ENCODE measurements at regions not wholly inside any gene's neighbourhood (a gene's known extent, or its start where the extent isn't known, plus 50 kb on each side); places are given as distances from the start of the nearest gene placed in this dataset.

DNA sequence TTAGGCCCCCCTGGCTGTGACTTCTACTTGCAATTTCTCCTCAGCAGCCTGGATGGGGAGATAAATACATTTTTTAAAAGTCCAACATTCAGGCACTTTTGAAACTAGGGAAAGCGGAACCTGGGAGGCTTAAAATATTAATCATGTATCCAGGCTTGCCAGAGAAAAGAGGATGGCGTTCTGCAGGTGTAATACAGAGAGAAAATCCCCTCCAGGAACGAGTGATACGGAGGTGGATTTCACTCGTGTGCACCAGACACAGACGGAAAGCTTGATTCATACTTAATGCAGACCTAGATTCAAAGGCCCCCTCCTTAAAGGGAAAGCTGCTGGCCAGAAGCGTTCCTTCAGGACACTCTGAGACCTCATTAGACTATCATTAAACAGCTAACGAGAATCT, 354.0 kb upstream of the BOD1L1 start:
- Histone ChIP-seq H3K23ac (ENCODE audit: insufficient read length) (no peak overlapping the region), H3K9ac (replicated peaks in 1 of 4; ENCODE audit: extremely low read depth in 1 of 4, low read depth in 3 of 4, low read length in 3 of 4) (no peak overlapping the region), H3K14ac (ENCODE audit: insufficient read length) (no peak overlapping the region), H4K91ac (replicated peaks; ENCODE audit: insufficient read length, low read length) (no peak overlapping the region), H3K27ac (ENCODE audit: low read depth, low read length) (no peak overlapping the region), H4K5ac (ENCODE audit: insufficient read length, low read depth, low read length) (no peak overlapping the region), H4K8ac (ENCODE audit: extremely low read depth, insufficient read depth, low read length) (no peak overlapping the region), H3K9me3 (ENCODE audit: insufficient read depth in 2 of 2, low read depth in 1 of 2, low read length in 1 of 2) (no peaks in the 10 kb centered on the region), H2BK15ac (ENCODE audit: low read length) (no peak overlapping the region), H3K56ac (replicated peaks; ENCODE audit: insufficient read length, low read depth, low read length) (no peak overlapping the region), H2BK5ac (ENCODE audit: low read depth, low read length) (no peak overlapping the region), H3K4me2 (ENCODE audit: insufficient read depth in 1 of 2, low read depth in 2 of 2, low read length in 2 of 2) (no peak overlapping the region), H3K4me1 (replicated peaks in 1 of 4; ENCODE audit: control insufficient read depth in 3 of 4, insufficient read depth in 4 of 4, low read length in 3 of 4) (no peaks in the 10 kb centered on the region), H3K36me3 (ENCODE audit: control insufficient read depth in 2 of 4, insufficient read depth in 4 of 4, low read length in 3 of 4) (no peaks in the 10 kb centered on the region), H3K18ac (ENCODE audit: extremely low read depth, low read length) (no peak overlapping the region), H3K79me1 (ENCODE audit: low read depth, low read length) (no peaks in the 10 kb centered on the region), H2BK120ac (replicated peaks; ENCODE audit: low read depth, low read length) (no peak overlapping the region), H3K23me2 (ENCODE audit: low read depth, low read length) (no peaks in the 10 kb centered on the region), H3K4me3 (ENCODE audit: extremely low read depth in 1 of 4, insufficient read depth in 2 of 4, low read depth in 3 of 4, low read length in 4 of 4) (no peak overlapping the region), H2BK12ac (ENCODE audit: low read depth, low read length) (no peak overlapping the region), H3K4ac (replicated peaks; ENCODE audit: insufficient read length, low read depth, low read length) (no peak overlapping the region), H4K20me1 (replicated peaks in 1 of 2; ENCODE audit: control insufficient read depth in 1 of 2, insufficient read depth in 2 of 2, low read length in 2 of 2) (no peaks in the 10 kb centered on the region), H3K27me3 (replicated peaks in 1 of 4; ENCODE audit: control insufficient read depth in 3 of 4, extremely low read depth in 1 of 4, insufficient read depth in 3 of 4, low read length in 3 of 4) (no peaks in the 10 kb centered on the region), H2AFZ (ENCODE audit: low read length) (peak overlapping the region; percentile 84), H2BK20ac (ENCODE audit: low read length) (no peak overlapping the region), H2AK5ac (ENCODE audit: low read depth, low read length) (no peak overlapping the region), H3K79me2 (ENCODE audit: control insufficient read depth in 1 of 2, insufficient read depth in 2 of 2, low read length in 2 of 2) (no peaks in the 10 kb centered on the region)
- DNase-seq (ENCODE audit: low read depth in 1 of 2, low spot score in 2 of 2): no peak
- POLR2A ChIA-PET (ENCODE audit: partially characterized antibody): no interaction called here
- CTCF ChIA-PET (ENCODE audit: partially characterized antibody): interaction anchor here (1.6 to 2.4 kb wide), 2 partner anchors 12 to 41 kb away, joined by 3 to 6 read pairs; no protein-coding TSS in a partner anchor
- FAIRE-seq: no peak
- WGBS, 2 experiments (ENCODE audit: extremely low coverage in 1 of 2, insufficient coverage in 1 of 2, insufficient read length in 1 of 2, insufficient replicate concordance in 2 of 2, low coverage in 1 of 2, low lambda C conversion rate in 2 of 2, missing lambda C conversion rate in 1 of 2): 92% methylated on average over 8 of the region's 8 CpGs; no CpG with 5 or more reads in 1 of the 2 experiments
- TF ChIP-seq CHD7 (IDR thresholded peaks at IDR 0.05; ENCODE audit: insufficient replicate concordance, low read length): no peak

Data from H1 (cell line).